A204.1 (cell line): ENCODE measurements at regions not wholly inside any gene's neighbourhood (a gene's known extent, or its start where the extent isn't known, plus 50 kb on each side); places are given as distances from the start of the nearest gene placed in this dataset.
"Not testable (repeated sequence)": the region's sequence is repeated elsewhere in the genome, so short reads cannot be mapped to it uniquely, and the experiment has no call there.

Experiments
- FAIRE-seq: peaks from 2 replicates; lab custom pipeline; 2012; peaks lifted over from hg19 to GRCh38; lab: Jason Lieb, UNC

- no peak for FAIRE-seq
These were observed 87.1 kb upstream of the KCNA1 start for GRCh38 chr12:4822572-4822971.

GRCh38 chr12:4824380-4824779 lies 85.3 kb upstream of the KCNA1 start:
- FAIRE-seq, result no peak

GRCh38 chr12:4825011-4825858 lies 84.5 kb upstream of the KCNA1 start:
- no peak for FAIRE-seq

GRCh38 chr12:4826909-4827308 lies 82.8 kb upstream of the KCNA1 start:
- no peak for FAIRE-seq

GRCh38 chr12:4828176-4828575 lies 81.5 kb upstream of the KCNA1 start:
- FAIRE-seq, result no peak

- no peak for FAIRE-seq
These were observed 80.4 kb upstream of the KCNA1 start for GRCh38 chr12:4829161-4829792.

- no peak for FAIRE-seq
These were observed 79.9 kb upstream of the KCNA1 start for GRCh38 chr12:4829793-4830162.

GRCh38 chr12:4830556-4831210 lies 79.0 kb upstream of the KCNA1 start:
- no peak for FAIRE-seq

GRCh38 chr12:4833053-4833452 lies 76.7 kb upstream of the KCNA1 start:
- FAIRE-seq, result no peak

GRCh38 chr12:4833524-4833923 lies 76.2 kb upstream of the KCNA1 start:
- FAIRE-seq, result no peak

GRCh38 chr12:4842401-4842800 lies 67.3 kb upstream of the KCNA1 start:
- FAIRE-seq, result not testable (repeated sequence)

GRCh38 chr12:4843907-4844306 lies 65.8 kb upstream of the KCNA1 start:
- no peak for FAIRE-seq

GRCh38 chr12:4847713-4848112 lies 62.0 kb upstream of the KCNA1 start:
- no peak for FAIRE-seq

GRCh38 chr12:4849115-4849541 lies 60.6 kb upstream of the KCNA1 start:
- FAIRE-seq, result peak; percentile 47

GRCh38 chr12:4849795-4850345 lies 59.8 kb upstream of the KCNA1 start:
- FAIRE-seq, result no peak

GRCh38 chr12:4850857-4851380 lies 58.8 kb upstream of the KCNA1 start:
- no peak for FAIRE-seq

- no peak for FAIRE-seq
These were observed 57.4 kb upstream of the KCNA1 start for GRCh38 chr12:4852308-4852707.

- FAIRE-seq, result no peak
These were observed 56.8 kb upstream of the KCNA1 start for GRCh38 chr12:4852911-4853310.

GRCh38 chr12:4855121-4855924 lies 54.4 kb upstream of the KCNA1 start:
- peak; percentile 43 for FAIRE-seq

GRCh38 chr12:4856596-4856995 lies 53.1 kb upstream of the KCNA1 start:
- FAIRE-seq, result no peak

- FAIRE-seq, result no peak
These were observed 52.0 kb upstream of the KCNA1 start for GRCh38 chr12:4857472-4858291.
